NCI-H1436 (cell line): ENCODE measurements at regions not wholly inside any gene's neighbourhood (a gene's known extent, or its start where the extent isn't known, plus 50 kb on each side); places are given as distances from the start of the nearest gene placed in this dataset.
"Not testable (repeated sequence)": the region's sequence is repeated elsewhere in the genome, so short reads cannot be mapped to it uniquely, and the experiment has no call there.

ENCODE experiments used
- DNase-seq: peaks from one replicate; lab custom pipeline; 2025; lab: John Stamatoyannopoulos, UW

- no peak for DNase-seq
These were observed 68.9 kb downstream of the CYP26B1 start for GRCh38 chr2:72078773-72079172.

DNA sequence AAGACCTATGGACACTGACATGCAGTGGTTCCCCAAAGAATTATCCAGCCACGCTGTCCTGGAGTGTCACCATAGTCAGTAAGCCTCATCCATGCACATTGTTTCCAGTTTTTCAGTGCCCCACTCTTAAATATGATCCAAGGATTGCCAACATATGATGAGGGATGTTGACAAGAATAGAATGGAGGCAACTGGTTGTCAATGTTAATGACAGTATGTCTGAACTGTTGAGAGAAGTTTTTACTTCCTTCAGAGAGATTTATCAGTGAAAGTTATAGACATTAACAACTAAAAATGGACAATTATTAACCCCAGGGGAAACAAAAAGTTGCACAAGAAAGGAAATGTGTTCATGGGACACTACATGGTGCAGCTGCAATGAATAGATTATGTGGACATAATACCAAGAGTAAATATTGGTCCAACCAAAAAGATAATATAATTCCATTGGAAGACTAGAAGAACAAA is 69.9 kb downstream of the CYP26B1 start:
- DNase-seq, result no peak

DNA sequence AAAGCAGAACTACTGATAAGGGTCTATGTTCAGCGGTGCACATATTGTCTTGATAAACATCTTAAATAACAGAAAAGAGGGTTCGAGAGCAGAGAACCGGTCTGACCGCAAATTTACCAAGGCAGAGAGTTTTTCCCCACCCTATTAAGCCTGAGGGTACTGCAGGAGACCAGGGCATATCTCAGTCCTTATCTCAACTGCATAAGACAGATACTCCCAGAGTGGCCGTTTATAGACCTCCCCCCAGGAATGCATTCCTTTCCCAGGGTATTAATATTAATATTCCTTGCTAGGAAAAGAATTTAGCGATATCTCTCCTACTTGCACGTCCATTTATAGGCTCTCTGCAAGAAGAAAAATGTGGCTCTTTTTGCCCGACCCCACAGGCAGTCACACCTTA is 74.3 kb downstream of the CYP26B1 start:
- not testable (repeated sequence) for DNase-seq

DNA sequence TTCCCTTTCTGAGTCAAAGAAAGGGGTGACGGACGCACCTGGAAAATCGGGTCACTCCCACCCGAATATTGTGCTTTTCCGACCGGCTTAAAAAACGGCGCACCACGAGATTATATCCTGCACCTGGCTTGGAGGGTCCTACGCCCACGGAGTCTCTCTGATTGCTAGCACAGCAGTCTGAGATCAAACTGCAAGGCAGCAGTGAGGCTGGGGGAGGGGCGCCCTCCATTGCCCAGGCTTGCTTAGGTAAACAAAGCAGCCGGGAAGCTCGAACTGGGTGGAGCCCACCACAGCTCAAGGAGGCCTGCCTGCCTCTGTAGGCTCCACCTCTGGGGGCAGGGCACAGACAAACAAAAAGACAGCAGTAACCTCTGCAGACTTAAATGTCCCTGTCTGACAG is 83.5 kb downstream of the CYP26B1 start:
- DNase-seq, result not testable (repeated sequence)

GRCh38 chr2:72062336-72062735 is 85.3 kb downstream of the CYP26B1 start:
- DNase-seq, result no peak

GRCh38 chr2:72057308-72057707 is 90.4 kb downstream of the CYP26B1 start:
- DNase-seq, result no peak

- DNase-seq, result no peak
These were observed 95.6 kb downstream of the CYP26B1 start for GRCh38 chr2:72051971-72052505.

- DNase-seq, result no peak
These were observed 96.5 kb downstream of the CYP26B1 start for GRCh38 chr2:72051204-72051603.

DNA sequence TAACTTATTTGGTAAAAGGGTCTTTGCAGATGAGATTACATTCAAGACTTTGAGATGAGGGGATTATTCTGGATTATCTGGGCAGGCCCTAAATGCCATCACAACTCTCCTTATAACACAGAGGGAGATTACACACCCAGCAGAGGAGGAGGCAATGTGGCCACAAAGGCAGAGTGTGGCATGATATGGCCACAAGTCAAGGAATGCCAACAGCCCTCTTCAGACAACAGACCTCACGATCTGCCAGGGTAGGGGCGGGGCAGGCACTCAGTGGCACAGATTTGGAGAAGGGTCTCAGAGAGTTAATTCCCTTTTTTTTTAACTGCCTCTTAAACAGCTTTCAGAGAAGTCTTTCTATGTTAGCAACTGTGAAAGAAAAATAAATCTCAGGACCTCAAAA is 96.9 kb downstream of the CYP26B1 start:
- DNase-seq, result no peak

- DNase-seq, result no peak
These were observed 98.7 kb downstream of the CYP26B1 start for GRCh38 chr2:72048881-72049477.

DNA sequence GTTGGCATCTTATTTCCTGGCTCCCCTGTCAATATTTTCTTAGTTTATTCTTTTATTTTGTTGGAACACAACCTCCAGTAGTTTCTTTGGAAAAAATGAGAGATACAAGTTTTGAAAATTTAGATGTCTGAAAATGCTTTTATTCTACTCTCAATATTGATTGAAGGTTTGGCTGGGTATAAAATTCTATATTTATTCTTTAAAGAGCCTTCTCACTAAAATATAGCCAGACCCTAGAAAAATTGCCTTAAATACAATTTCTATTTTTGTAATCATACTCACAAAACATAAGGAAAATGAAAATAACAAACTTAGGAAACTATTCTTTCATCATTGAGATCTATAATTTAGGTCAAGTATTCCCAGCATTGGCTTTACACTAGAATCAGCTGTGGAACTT is 103.7 kb downstream of the CYP26B1 start:
- no peak for DNase-seq

GRCh38 chr2:72041638-72042111 is 106.0 kb downstream of the CYP26B1 start:
- no peak for DNase-seq

DNA sequence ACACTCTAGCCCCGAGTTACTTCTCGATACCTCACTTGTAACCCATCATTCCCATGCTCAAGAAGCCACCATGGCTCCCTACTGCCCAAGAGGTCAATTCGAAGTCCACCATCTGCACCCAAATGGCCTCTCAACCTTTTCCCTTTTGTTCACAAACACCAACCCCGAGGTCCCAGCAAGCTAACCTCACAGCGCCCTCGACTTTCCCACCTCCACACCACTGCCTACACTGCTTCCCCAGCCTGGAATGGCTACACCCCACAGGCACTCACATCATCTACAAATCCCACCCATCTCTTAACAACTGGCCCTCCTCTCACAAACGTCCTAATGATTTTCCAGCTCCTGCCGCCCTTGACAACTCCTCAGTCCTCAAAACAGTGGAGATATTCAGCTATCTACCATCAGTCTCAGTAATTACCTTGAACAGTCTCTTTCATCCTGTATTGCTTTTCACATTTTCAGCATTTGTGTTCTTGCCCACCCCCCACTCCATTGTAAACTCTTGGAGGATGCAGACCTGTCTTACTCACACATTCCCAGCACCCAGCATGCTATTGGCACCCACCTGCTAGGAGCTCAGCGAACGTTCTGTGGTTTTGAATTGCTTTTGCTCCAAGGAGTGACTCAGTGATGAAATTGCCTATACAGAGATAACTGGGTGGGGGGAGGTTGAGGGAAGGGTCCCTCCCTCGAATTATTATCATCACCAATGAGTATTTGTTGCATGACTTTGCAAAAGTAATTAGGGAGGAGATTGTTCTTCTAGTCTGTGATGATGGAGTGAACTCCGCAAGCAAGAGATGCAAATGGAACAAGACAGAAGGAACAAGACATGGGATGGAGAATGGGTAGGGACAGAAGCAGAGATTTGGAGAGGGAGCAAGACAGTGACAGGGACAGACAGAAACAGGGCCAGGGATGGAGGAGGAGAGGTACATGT is 106.8 kb downstream of the CYP26B1 start:
- no peak for DNase-seq

- no peak for DNase-seq
These were observed 109.1 kb downstream of the CYP26B1 start for GRCh38 chr2:72038524-72038923.

DNA sequence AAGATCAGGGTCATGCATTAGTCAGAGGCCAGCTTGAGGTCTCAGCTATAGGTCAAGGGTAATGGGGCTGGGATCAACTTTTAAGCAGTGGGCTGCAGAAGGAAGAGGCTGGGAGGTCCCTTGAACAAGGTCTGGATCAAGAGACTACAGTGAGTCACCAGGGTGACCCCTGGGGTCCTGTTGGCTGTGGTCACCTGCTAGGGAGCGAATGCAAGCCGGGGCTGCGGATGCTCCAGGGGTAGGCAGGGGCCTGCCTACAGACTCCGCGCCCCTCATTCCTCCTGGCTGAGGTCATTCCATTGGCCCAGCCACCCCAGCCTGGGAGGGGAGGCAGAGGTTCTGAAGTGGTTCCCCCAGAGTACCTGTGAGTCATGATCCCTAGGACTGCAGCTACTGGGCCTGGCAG is 110.4 kb downstream of the CYP26B1 start:
- no peak for DNase-seq

DNA sequence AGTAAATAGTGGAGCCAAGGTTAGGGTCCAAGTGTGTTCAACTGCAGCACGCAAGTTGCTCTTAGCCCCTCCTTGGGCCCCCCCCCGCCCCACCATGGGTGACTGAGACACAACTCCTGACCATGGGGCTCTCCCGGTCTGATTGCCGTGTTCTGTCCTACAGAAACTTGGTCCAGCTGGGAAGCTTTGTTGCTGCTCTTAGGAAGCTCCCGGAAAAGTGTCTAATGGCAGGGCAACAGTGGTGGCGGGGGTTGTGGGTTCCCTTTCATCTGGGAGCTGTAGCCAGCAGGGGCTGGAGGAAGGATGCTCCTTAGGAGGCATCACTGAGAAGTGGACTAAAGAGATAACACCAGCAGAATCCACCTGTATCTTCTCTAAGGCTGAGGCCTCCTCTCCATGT is 111.1 kb downstream of the CYP26B1 start:
- DNase-seq, result no peak

DNA sequence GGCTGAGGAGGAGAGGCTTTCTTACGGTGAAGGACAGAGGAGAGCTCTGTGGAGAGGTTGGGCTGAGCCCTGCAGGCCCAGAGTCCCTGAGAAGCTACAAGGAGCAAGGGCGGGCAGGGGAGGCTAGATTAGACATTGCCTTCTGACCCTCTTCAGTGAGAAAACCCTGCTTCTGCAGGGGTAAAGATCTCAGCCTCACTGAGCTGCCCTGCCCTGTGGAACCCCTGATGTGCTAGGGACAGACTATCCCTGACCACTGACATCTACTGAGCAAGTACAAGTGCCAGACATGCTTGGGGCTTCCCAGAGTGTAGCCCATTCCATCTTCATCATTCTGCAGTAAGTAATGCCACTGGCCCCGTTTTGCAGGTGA is 111.5 kb downstream of the CYP26B1 start:
- DNase-seq, result no peak

GRCh38 chr2:72035518-72036172 is 112.0 kb downstream of the CYP26B1 start:
- no peak for DNase-seq

GRCh38 chr2:72034353-72035095 is 113.1 kb downstream of the CYP26B1 start:
- no peak for DNase-seq

DNA sequence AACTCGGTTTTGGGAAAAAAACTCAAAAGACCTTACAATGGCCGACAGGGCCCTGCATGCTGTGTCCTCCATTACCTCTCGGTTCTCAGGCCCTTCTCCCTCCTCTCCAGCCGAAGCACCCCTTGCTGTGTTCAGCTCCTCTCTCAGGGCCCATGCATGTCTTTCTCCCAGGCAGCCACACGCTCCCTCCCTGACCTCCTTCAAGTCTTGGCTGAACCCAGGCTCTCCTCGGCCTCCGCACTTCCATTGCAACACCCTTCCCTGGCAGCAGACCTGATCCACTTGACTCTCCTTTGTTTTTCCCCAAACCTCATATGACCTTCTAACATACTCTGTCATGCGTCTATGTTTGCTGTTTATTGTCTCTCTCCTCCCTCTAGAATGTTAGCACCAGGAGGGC is 114.0 kb downstream of the CYP26B1 start:
- no peak for DNase-seq

- no peak for DNase-seq
These were observed 115.1 kb downstream of the CYP26B1 start for GRCh38 chr2:72032481-72033041.
